Heart right ventricle (tissue), 16 donors: ENCODE measurements at regions not wholly inside any gene's neighbourhood (a gene's known extent, or its start where the extent isn't known, plus 50 kb on each side); places are given as distances from the start of the nearest gene placed in this dataset.

ENCODE experiments used
- ATAC-seq, 8 donors: fragments of 200-7000 bp; cut with Tn5 transposase; one replicate each; pipeline ENCODE4 v1.9.1; 2020; ENCODE audit warnings: mild to moderate bottlenecking in 8 of 8, moderate library complexity in 8 of 8, moderate number of reproducible peaks in 1 of 8
- DNase-seq, 2 donors: peaks; one replicate each; pipeline ENCODE4 v3.0.0-alpha.2; 2020
- H3K27ac ChIP-seq, 10 donors: fragments of 200-600 bp; sonication (generic) in 2 of 10; one replicate each; pipeline versions ENCODE4 v1.5.0 to v1.8.0; 2020 to 2022; ENCODE audit warnings: mild to moderate bottlenecking in 3 of 10
- H3K27me3 ChIP-seq, 7 donors: fragments of 200-600 bp; one replicate each; pipeline ENCODE4 v1.8.0; 2021 to 2022; ENCODE audit warnings: mild to moderate bottlenecking in 2 of 7
- H3K36me3 ChIP-seq, 9 donors: fragments of 200-600 bp; sonication (generic) in 1 of 9; one replicate each; pipeline versions ENCODE4 v1.5.0 to v1.8.0; 2020 to 2022; ENCODE audit warnings: mild to moderate bottlenecking in 2 of 9
- H3K4me1 ChIP-seq, 9 donors: fragments of 200-600 bp; sonication (generic) in 1 of 9; one replicate each; pipeline versions ENCODE4 v1.5.0 to v1.8.0; 2020 to 2022; ENCODE audit warnings: mild to moderate bottlenecking in 4 of 9
- H3K4me3 ChIP-seq, 10 donors: fragments of 200-600 bp; sonication (generic) in 2 of 10; one replicate each; pipeline versions ENCODE4 v1.5.0 to v1.8.0; 2020 to 2022; ENCODE audit warnings: mild to moderate bottlenecking in 7 of 10, moderate library complexity in 2 of 10
- H3K9me3 ChIP-seq, 11 donors: fragments of 200-600 bp in 10 of 11; sonication (generic) in 2 of 11; one replicate each; pipeline versions ENCODE4 v1.5.0 to v1.8.0; 2013 to 2022; ENCODE audit warnings: mild to moderate bottlenecking in 2 of 11, control low read depth in 1 of 11, moderate library complexity in 1 of 11
- WGBS, 2 donors: extraction: QIAGEN DNeasy Blood & Tissue Kit; methylation state at CpG; one replicate each; pipeline ENCODE4 v1.1.7; 2013; ENCODE audit warnings: inconsistent platforms in 1 of 2; 5-methylcytosine and 5-hydroxymethylcytosine counted together
- intact Hi-C, 10 donors: fragments of 100-400 bp; cut with DNase I; formaldehyde crosslinking; loops; one replicate each; pipeline versions ENCODE4 v1.11.1 to v1.14.2; 2022
- TF ChIP-seq, protein P1 (sequence below), 9 donors: fragments of 200-600 bp; sonication (generic) in 2 of 9; IDR thresholded peaks; one replicate each; pipeline versions ENCODE4 v1.5.0 to v1.8.0; 2021 to 2022; ENCODE audit warnings: antibody characterized with exemption in 9 of 9, mild to moderate bottlenecking in 5 of 9, moderate library complexity in 1 of 9
- donor health status: Arrhythmogenic right ventricular cardiomyopathy.
- donor health status: ischemic (EF 13 %, LVEDD 7.1; RV severe dilation, severe dysfunction).
- donor health status: healthy with polysubstance abuse.
- donor health status: DM: no; HTN: yes; CAD: no.
- donor health status: DM: no; HTN: no; CAD: no.
- donor health status: ischemic (EF 25% LVEDD 6.9; RV normal size, moderate dysfunction).
- donor health status: ischemic (EF 25% LVEDD 5.7; RV mildly dilated, moderate dysfunction).
- donor health status: healthy.
- donor health status: DM: yes; HTN: yes; CAD: no.
- donor health status: Ischemic cardiomyopathy.
- donor health status: ischemic (EF 35%, LVEDD 5.7; RV mildly dilated, moderate dysfunction).
- donor health status: nonischemic (EF 11% LVEDD 7.7; RV severe dilation, severe dysfunction).
- donor health status: DM: yes; HTN: yes; CAD: no.
- donor health status: PGD.
- donor health status: ischemic (EF 29% LVEDD 5.4; RV normal size, mild dysfunction).
- donor health status: nonischemic (EF 23%, LVEDD 6.1; RV moderate dilation, normal function).

DNA sequence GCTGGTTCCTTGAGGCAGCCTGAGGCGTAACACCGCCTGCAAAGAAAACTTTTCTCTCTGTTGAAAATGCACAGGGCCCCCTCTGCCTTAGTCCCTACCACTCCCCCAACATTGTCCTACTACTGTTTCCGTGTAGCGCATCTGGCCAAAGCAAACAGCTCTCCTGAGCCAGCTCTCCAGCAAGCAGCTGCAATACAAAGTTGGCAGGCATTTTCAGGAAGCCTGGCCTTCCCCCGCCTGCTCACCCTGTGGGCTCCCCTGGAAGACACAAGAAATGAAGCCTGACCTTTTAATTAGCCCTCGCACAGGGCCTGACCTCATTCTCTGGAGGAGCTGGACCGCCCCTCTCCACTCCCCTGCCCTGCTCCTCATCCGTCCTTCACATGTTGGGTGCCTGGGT, 66.7 kb downstream of the SOX9 start:
- TF ChIP-seq, protein P1, sequence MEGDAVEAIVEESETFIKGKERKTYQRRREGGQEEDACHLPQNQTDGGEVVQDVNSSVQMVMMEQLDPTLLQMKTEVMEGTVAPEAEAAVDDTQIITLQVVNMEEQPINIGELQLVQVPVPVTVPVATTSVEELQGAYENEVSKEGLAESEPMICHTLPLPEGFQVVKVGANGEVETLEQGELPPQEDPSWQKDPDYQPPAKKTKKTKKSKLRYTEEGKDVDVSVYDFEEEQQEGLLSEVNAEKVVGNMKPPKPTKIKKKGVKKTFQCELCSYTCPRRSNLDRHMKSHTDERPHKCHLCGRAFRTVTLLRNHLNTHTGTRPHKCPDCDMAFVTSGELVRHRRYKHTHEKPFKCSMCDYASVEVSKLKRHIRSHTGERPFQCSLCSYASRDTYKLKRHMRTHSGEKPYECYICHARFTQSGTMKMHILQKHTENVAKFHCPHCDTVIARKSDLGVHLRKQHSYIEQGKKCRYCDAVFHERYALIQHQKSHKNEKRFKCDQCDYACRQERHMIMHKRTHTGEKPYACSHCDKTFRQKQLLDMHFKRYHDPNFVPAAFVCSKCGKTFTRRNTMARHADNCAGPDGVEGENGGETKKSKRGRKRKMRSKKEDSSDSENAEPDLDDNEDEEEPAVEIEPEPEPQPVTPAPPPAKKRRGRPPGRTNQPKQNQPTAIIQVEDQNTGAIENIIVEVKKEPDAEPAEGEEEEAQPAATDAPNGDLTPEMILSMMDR (IDR thresholded peaks at IDR 0.05), result no peak
- Histone ChIP-seq H3K27ac (peak overlapping the region in 6 of 10 donors; percentile 22 to 70 (median 44)), H3K9me3 (no peaks in the 10 kb centered on the region), H3K4me1 (peaks cover 0 to 52% (median 0%) of the 10 kb centered on the region in 9 donors), H3K27me3 (peaks cover 0 to 6% (median 0%) of the 10 kb centered on the region in 7 donors), H3K4me3 (no peak overlapping the region), H3K36me3 (no peaks in the 10 kb centered on the region)
- ATAC-seq, result peak; percentile 47 to 76 (median 66)
- intact Hi-C loops, result loop anchor here in 2 of 10 donors (5.0 to 10.0 kb wide), 2 partner anchors 60 to 63 kb away; partner anchors contain the start of gene SOX9 (in 1 of the 2)
- DNase-seq, result peak; percentile 56 to 74
- WGBS, 2 donors, result 37 to 48% methylated on average over 8 of the region's 8 CpGs

DNA sequence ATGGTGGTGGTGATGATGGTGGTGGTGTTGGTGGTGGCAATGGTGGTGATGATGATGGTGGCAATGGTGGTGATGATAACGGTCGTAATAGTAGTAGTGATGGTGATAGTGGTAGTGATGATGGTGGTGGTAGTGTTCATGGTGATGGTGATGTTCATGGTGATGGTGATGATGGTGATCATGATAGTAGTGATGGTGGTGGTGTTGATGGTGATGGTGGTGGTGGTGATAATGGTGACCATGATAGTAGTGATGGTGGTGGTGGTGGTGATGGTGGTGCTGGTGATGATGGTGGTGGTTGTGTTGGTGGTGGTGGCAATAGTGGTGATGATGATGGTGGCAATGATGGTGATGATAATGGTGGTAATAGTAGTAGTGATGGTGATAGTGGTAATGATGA, 68.0 kb downstream of the SOX9 start:
- ATAC-seq (no peak), DNase-seq (no peak)
- Histone ChIP-seq H3K36me3 (no peaks in the 10 kb centered on the region), H3K4me1 (peaks cover 0 to 52% (median 0%) of the 10 kb centered on the region in 9 donors), H3K27ac (no peak overlapping the region), H3K4me3 (no peak overlapping the region), H3K9me3 (no peaks in the 10 kb centered on the region), H3K27me3 (peaks cover 0 to 6% (median 0%) of the 10 kb centered on the region in 7 donors)
- 99 to 100% methylated on average over 2 of the region's 2 CpGs for WGBS, 2 donors
- TF ChIP-seq, protein P1 (IDR thresholded peaks at IDR 0.05), result no peak
- intact Hi-C loops, result loop anchor here in 2 of 10 donors (5.0 to 10.0 kb wide), 2 partner anchors 62 to 64 kb away; partner anchors contain the start of gene SOX9 (in 1 of the 2)

DNA sequence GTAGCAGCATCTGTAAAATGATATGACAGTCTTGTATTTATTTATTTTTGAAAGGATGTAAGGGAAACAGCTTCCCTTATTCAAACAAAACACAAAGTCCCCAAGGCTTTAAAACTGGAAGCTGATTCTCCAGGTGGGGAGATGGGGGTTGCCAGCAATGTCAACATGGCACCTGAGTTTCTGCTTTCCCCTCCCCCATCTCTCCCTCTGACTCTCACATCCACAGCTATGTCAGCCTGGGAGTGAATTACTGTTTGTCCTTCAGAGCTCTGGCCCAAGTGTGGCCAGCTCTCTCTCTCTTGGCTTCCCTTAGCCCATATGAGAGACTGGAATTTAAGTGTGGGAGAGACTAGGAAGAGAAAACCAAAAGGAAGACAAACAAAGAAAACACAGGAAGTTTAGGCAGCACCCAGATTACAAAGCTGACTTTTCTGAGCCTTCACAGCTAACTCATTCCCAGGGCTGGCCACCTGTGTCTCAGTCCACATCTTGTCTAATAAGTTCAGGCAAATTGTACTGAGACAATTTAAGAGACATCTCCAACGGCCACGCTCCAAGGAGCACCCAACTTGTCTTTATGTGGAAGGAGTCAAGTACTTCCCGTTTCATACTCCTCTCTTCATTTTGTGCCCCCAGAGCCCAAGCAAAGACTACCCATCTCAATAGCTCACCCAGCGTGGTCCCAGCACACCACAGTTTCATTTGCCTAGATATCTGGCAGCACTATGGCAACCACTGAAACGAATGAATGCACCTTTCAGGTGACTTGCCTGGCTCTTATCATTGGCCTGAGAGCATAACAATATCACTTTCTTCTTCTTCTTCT, 69.2 kb downstream of the SOX9 start:
- H3K4me3 ChIP-seq, result no peak overlapping the region
- no peaks in the 10 kb centered on the region for H3K36me3 ChIP-seq
- peaks cover 0 to 51% (median 0%) of the 10 kb centered on the region in 9 donors for H3K4me1 ChIP-seq
- intact Hi-C loops, result loop anchor here in 4 of 10 donors (5.0 to 10.0 kb wide), 5 partner anchors 63 to 325 kb away; partner anchors contain the start of gene SOX9 (in 3 of the 4)
- peaks cover 0 to 6% (median 0%) of the 10 kb centered on the region in 7 donors for H3K27me3 ChIP-seq
- TF ChIP-seq, protein P1 (IDR thresholded peaks at IDR 0.05), result no peak
- no peak for DNase-seq
- H3K27ac ChIP-seq, result peak overlapping the region in 5 of 10 donors; percentile 8 to 66 (median 28)
- no peaks in the 10 kb centered on the region for H3K9me3 ChIP-seq
- 63 to 76% methylated on average over 5 of the region's 5 CpGs for WGBS, 2 donors
- no peak for ATAC-seq

DNA sequence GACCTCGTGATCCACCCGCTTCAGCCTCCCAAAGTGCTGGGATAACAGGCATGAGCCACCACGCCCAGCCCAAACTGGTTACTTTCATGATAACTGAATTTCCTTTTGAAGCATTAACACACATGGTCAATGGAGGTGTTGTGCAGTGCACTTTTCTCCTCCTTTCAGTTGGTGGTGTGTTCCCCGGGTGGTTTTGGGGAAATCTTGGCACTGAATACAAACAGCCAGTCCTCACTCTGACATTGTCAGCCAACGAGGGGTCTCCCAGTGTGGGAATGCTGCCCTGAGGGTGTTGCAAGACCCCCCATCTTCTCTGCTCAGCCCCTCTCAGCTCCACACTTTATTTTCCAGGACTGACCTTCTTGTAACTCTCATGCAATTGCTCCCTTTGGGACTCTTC, 70.5 kb downstream of the SOX9 start:
- Histone ChIP-seq H3K4me1 (peaks cover 0 to 38% (median 0%) of the 10 kb centered on the region in 9 donors), H3K27ac (peak overlapping the region in 9 of 10 donors; percentile 11 to 72 (median 53)), H3K36me3 (no peaks in the 10 kb centered on the region), H3K4me3 (no peak overlapping the region), H3K27me3 (peaks cover 0 to 6% (median 0%) of the 10 kb centered on the region in 7 donors), H3K9me3 (peaks cover 0 to 7% (median 0%) of the 10 kb centered on the region in 11 donors)
- ATAC-seq, result no peak
- intact Hi-C loops, result loop anchor here in 3 of 10 donors (5.0 to 10.0 kb wide), 3 partner anchors 69 to 323 kb away; partner anchors contain the start of gene SOX9 (in 2 of the 3)
- no peak for DNase-seq
- TF ChIP-seq, protein P1 (IDR thresholded peaks at IDR 0.05), result no peak
- 62% methylated on average over 5 of the region's 5 CpGs for WGBS, 2 donors
